HG03575 (cell line): ENCODE measurements at regions not wholly inside any gene's neighbourhood (a gene's known extent, or its start where the extent isn't known, plus 50 kb on each side); places are given as distances from the start of the nearest gene placed in this dataset.
"Not testable (repeated sequence)": the region's sequence is repeated elsewhere in the genome, so short reads cannot be mapped to it uniquely, and the experiment has no call there.

Experiments
- ATAC-seq: cut with Tn5 transposase; IDR thresholded peaks from one replicate; pipeline ENCODE4 v1.9.1; 2021; ENCODE audit not compliant: unreplicated experiment, insufficient number of reproducible peaks, low FRiP score; ENCODE audit errors: extremely low read depth

DNA sequence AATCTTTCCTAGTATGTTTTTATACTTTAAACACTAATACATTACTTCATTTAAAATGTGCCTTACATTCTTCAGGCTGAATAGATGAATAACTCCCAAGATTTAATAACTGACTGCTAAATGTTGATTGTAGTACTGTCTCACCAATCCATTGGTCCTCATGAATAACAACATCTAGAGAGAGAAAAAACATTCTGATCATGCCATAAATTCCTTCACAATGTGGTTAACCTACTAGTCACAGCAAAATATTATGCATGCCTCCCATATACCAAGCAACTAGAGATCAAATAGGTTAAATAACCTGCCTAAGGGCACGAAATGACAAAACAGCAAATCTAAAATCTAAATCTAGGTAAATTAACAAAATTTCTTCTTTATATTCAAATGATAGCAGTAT lies 66.2 kb downstream of the SYT15 start:
- not testable (repeated sequence) for ATAC-seq

DNA sequence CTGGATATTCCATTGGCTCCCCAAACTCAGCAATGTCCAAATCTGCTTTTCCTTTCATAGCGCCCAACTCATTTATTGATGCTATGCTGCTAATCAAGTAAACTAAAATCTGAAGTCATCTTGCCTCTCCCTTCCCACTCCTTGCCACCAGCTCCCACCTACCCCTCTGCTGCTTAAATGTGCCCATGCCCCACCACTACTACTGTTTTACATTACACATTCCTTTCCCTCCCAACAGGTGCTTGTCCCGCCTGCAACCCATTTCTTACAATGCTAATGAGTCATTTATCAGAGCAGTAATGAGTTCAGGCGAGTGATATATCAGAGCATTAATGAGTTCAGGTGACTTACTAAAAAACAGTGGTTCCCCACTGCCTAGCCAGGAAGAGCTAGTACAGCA lies 67.2 kb downstream of the SYT15 start:
- ATAC-seq, result not testable (repeated sequence)

DNA sequence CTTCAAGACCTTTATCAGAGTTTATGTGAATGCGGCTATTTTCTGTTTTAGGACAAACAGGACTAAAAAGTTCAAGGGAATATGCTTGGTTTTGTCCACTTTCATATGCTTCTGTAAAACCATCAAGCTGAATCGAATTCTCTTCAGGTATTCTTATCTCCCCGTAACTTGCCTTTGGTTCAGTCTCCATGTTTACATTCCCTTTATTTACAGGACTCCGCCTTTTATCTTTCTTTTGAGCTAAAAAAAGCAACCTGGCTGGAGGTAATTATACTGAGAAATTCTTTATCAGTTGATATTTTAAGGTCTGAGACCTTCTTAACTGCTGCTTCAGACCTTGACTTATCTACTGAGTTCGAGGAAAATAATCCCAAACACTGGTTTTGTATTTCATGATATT lies 72.0 kb downstream of the SYT15 start:
- ATAC-seq, result not testable (repeated sequence)

DNA sequence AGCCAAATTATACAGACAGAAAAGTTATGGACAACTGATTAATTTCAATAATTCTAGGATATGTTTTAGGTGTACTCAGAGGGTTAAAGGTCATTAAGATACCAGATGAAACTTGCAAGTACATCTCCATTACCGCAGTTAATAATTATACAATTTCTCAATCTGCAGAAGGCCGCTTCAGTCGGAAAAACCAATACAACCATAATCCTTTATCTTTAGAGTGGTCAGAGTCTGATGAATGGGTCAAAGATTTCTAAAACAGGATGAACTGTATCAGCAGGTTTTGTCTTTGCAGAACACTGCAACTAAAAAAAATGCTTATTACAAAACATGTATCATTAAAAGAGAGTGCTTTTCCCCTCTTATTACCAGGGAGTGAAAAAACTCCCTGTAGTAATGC lies 78.5 kb downstream of the SYT15 start:
- ATAC-seq, result not testable (repeated sequence)

DNA sequence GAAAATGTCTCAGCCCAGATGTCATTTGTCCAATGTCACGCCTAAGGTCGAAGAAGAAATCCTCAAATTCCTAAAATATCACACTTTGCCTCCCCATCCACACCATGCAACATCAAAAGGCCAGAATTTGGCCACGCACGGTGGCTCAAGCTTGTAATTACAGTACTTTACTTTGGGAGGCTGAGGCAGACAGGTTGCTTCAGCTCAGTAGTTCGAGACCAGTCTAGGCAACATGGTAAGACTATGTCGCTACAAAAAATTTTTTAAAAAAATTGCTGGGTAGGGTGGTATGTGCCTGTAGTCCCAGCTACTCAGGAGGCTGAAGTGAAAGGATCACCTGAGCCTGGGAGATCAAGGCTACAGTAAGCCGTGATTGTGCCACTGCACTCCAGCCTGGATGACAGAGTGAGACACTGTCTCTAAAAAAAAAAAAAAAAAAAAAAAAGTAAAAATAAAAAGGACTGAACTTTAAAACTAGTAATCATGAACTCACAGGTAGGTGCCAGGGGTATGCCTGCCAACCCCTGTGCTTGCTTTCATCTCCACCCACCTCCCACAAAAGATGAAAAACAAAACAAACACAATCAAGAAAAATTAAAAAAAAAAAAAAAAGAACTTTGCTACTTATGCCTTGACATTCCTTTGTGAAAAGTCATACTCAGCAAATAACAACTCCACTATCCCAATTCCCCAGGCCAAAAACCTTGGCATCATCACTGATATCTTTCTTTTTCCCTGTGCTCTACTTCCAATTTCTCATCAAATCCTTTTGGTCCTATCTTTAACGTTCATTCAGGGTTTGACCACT lies 81.3 kb downstream of the SYT15 start:
- not testable (repeated sequence) for ATAC-seq

DNA sequence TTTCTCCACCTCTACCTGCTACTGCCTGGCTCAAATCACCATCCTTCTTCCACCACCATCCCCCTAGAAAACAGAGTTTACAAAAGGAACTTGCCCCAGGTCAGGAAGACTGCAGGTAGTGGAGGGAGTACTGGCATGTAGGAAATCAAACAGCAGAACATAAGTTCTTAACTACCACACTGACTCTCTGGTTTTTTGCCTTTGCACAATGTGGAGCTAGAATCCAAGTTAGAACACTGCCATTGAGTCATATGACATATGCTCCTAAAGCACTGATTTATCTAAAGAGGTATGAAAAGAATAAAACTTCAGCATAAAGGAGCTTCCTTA lies 81.9 kb downstream of the SYT15 start:
- ATAC-seq, result not testable (repeated sequence)

DNA sequence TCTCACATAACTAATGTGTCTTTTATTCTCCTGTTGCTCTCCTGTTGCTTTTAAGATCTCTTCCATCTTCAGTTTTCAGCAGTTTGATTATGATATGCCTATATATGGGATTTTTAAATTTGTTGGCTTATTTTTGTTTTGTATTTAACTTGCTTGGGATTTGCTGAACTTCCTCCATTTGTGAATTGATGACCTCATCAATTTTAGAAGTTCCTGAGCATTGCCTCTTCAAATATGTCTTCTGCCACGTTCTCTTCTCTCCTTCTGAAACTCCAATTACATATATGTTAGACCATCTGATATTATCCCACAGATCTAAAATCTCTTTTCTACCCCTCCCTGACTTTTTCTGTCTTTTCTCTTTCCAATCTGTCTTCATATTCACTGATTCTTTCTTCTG lies 86.6 kb downstream of the SYT15 start:
- not testable (repeated sequence) for ATAC-seq

DNA sequence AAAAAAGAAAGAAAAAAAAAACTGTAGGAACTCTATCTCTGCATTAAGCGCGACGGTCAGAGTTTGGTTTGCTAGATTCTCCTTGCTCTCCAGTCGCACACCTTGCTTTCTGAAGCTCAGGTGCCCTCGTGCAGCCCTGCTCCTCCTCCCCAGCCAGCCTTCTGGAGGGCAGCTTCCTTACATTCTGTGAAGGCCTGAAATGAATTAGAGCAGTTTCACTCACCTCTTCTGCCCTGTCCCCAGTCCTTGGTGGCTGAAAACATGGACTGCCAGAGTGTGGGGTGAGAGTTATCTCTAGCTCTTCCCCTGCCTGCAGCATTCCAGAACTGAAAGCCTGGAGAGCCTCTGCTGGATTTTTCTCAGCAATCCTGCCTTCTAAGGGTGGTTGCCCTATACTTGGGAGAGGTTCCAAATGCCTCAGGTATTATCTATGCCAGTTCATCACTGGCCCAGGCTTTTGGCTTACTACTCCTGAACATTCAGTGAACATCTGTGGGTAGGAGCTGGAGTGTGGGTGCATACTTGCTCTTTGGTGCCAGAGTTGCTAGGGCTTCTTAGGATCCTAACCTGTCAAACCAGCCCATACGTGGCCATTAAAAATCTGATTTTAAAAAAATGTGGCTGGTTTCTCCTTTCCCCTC lies 89.5 kb downstream of the SYT15 start:
- not testable (repeated sequence) for ATAC-seq

DNA sequence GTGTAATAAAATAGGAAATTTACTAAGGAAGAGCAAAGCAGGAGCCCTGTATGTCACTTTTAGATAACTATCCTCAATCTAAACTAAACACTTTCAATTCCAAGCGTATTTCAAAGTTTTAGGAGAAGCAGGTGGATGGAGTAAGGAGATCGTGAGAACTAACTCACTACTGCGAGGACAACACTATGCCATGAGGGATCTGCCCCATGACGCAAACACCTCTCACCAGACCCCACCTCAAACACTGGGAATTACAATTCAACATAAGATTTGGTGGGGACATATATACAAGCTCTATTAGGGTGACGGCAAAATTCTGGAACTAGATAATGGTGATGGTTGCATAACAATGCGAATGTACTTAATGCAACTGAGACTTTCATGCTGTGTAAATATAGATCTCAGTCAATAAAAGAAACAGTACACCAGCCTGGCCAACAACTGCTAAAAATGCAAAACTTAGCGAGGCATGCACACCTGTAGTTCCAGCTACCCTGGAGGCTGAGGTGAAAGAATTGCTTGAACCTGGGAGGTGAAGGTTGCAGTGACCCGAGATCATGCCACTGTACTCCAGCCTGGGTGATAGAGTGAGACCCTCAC lies 99.0 kb downstream of the SYT15 start:
- not testable (repeated sequence) for ATAC-seq

DNA sequence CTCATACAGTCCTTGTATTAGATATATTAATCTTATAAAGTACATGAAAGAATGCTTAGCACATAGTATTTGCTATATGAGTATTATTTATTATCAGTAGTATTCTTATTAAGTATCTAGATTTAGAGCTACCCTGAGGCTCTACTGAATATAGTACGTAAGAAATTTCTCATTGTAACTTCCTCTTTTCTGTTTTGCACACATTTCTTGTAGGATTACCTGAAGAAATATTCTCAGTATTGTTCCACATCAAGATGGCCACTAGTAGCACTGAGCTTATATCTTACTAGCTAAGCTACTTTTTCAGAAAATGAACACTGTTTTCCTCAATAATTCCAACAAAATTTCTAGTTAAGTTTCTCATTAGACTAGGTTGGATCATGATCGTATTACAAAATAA lies 112.5 kb downstream of the SYT15 start:
- not testable (repeated sequence) for ATAC-seq

DNA sequence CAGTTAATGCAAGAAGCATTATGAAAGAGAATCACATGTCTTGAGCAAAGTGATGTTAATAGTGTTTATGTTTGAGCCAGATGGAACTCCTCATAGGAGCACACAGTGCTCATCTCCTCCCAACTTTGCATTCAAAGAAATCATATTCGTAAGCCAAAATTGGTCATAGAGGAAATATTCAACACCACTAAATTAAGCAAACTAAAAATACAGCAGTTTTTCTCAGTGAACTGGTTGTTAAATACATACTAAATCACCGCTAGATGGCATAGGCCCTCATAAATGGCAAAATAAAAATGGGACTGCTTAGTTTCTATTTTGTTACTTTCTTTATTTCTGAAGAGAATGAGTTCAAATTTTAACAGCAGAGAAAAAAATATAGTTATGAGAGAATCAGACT lies 114.3 kb downstream of the SYT15 start:
- not testable (repeated sequence) for ATAC-seq

DNA sequence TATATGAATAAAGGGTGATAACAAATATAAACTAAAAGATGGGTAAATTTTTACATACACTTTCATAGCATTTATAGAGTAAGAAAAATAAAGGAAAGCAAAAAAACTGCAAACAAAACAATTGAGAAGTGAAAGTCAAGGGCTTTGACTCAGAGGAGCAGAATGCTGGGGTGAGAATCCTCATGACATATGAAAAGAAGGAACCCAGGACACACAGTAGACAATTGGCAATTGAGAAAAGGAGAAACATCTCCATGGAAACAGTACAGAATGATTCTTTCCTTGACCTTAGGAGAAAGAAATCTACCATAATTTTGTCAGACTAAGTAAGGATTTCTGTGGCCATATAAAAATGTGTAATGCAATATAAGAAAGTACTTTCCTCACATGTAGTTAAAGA lies 138.3 kb downstream of the SYT15 start:
- ATAC-seq, result not testable (repeated sequence)

DNA sequence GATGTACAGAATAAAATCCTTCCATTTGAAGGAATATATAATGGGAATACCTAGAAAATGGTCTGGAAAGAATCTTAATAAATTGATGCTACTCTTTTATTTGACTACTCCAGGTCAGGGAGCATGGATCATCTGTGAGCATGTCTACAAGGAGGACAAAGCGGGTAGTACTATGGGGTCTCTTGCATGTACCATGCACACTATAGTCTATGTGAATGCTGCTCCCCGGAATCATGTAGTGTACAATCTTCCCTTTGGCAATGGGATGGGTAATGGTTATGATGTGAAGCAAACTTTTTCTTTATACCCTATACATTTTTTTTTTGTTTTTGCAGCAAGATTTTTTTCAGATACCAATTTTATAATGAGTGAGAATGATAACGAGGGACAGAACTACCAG lies 139.1 kb downstream of the SYT15 start:
- ATAC-seq, result not testable (repeated sequence)

DNA sequence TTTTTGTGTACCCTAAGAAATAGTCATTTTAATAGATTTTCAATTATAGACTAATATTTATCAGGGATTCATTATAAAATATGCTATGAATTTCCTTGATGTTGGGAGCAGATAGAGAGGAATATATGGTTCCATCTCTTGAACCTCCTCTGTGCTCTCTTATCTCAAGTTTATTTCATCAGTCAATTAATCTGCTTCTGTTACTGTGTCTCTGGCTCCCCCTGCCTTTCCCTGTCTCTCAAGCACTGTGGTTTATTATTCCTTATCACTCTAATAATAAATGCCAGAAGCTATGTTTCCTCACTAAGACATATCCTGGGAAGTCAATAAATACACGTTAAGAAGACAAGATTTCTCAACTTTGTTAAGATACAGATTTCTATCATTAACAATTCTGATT lies 141.5 kb downstream of the SYT15 start:
- not testable (repeated sequence) for ATAC-seq

DNA sequence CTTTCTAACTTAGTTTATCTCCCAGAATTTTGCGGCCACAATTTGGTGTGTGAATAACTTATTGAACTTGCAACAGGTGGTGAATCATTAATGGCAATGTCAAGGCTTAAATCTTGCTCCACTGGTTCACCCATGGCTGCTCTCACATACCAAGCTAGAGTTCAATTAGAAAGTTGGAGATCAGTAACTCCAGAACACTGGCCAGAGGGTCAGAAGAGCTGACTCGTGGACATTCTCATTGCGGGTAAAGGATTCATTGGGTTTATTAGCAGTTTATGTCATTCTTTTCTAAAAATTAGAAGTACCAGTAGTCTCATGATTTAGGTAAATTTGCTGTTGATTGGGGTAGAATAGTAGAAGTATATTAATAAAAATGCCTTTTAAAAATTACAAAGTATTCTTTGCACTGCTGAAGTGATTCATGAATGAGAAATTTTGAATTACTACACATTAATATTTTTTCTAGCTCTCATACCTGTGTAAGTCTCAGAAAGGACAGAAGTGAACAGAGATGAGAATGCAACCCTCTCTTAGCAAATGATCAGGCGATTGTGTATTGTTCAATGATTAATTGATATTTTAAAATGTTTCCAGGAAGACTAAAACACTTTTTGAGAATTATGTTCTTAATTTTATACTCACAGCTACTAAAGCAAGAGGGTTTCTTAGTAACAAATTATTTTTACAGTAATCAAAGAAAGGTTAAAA lies 142.0 kb downstream of the SYT15 start:
- not testable (repeated sequence) for ATAC-seq

DNA sequence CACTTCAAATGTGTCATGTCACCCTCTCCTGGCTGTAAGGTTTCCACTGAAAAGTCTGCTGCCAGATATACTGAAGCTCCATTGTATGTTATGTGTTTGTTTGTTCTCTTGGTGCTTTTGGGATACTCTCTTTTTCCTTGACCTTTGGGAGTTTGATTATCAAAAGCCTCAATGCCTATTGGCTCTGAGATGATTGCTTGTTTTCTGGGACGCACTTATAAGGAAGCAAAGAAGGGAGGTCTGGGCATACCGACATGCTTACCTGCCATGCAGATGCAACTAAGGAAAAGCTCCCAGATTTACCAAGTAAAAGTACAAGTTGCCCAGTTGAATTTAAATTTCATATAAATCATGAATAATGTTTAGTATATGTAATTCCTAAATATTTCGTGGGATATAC lies 145.3 kb downstream of the SYT15 start:
- not testable (repeated sequence) for ATAC-seq

DNA sequence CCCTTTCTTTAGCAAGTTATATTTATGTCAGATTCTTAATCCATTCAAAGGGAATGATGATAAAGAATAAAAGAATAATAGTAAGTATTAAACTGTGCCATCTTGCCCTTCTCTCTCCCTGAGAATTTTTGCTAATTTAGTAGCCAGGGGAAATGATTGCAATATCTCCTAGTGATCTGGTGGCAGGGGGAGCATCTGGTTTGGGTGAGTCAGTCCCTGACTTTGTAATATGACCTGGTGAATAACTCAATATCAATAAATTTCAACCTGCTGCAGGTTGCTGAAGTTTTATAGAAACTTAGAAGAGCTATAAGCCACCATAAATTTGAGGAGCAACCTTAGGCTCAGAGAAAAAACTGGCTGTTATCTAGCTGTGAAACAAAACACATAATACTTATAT lies 149.4 kb downstream of the SYT15 start:
- not testable (repeated sequence) for ATAC-seq

DNA sequence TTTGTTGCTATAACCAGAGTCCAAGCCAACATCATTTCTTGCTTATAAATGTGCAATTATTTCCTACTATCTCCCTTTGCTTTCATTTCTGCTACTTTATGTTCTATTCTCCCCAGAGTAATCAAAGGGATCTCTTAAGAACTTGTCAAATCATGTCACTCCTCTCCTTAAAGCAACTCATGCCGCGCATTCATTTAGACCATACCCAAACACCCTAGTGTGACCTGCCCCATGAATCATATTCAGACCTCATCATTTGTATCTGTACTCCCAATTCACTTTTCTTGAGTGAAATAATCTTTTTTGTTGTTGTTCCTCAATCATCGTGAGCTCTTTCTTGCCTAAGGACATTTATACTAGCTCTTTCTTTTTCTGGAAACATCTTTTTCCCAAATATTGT lies 151.8 kb downstream of the SYT15 start:
- ATAC-seq, result not testable (repeated sequence)

DNA sequence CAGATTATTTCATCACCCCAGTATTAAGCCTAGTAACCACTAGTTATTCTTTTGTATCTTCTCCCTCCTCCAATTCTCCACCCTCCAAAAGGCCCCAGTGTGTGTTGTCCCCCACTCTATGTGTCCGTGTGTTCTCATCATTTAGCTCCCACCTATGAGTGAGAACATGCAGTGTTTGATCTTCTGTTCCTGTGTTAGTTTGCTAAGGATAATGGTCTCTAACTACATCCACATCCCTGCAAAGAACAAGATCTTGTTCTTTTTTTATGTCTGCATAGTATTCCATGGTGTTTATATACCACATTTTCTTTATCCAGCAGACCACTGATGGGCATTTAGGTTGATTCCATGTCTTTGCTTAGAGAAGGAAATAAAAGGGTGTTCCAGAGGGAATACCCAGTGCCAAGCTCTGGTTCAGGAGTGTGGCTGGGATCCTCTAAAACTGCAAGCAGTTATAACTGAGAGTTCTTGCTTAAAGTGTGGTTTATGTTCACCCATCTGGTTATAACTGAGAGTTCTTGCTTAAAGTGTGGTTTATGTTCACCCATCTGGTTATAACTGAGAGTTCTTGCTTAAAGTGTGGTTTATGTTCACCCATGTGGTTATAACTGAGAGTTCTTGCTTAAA lies 154.8 kb downstream of the SYT15 start:
- not testable (repeated sequence) for ATAC-seq
